Heart left ventricle (tissue), 16 donors: ENCODE measurements at regions not wholly inside any gene's neighbourhood (a gene's known extent, or its start where the extent isn't known, plus 50 kb on each side); places are given as distances from the start of the nearest gene placed in this dataset.

Source experiments
- ATAC-seq, 4 donors: fragments of 200-7000 bp; cut with Tn5 transposase; one replicate each; pipeline ENCODE4 v1.9.1; 2020 to 2022; ENCODE audit warnings: moderate library complexity in 4 of 4, mild to moderate bottlenecking in 3 of 4, moderate number of reproducible peaks in 1 of 4
- DNase-seq, 5 donors: peaks; one replicate each; pipeline ENCODE4 v3.0.0-alpha.2; 2020
- H3K27ac ChIP-seq, 12 donors: fragments of 200-600 bp; sonication (generic) in 4 of 12; one replicate each; pipeline versions ENCODE4 v1.5.0 to v1.8.0; 2016 to 2022; ENCODE audit warnings: mild to moderate bottlenecking in 2 of 12
- H3K27me3 ChIP-seq, 9 donors: fragments of 200-600 bp; sonication (generic) in 2 of 9; one replicate each; pipeline versions ENCODE4 v1.5.1 to v1.8.0; 2016 to 2022; ENCODE audit warnings: mild to moderate bottlenecking in 3 of 9
- H3K36me3 ChIP-seq, 9 donors: fragments of 200-600 bp; sonication (generic) in 2 of 9; one replicate each; pipeline versions ENCODE4 v1.5.0 to v1.8.0; 2018 to 2022; ENCODE audit warnings: mild to moderate bottlenecking in 2 of 9
- H3K4me1 ChIP-seq, 12 donors: fragments of 200-600 bp; sonication (generic) in 4 of 12; one replicate each; pipeline versions ENCODE4 v1.5.0 to v1.8.0; 2016 to 2022; ENCODE audit warnings: mild to moderate bottlenecking in 3 of 12
- H3K4me3 ChIP-seq, 12 donors: fragments of 200-600 bp; sonication (generic) in 4 of 12; one replicate each; pipeline versions ENCODE4 v1.5.0 to v1.8.0; 2017 to 2022; ENCODE audit warnings: mild to moderate bottlenecking in 9 of 12, moderate library complexity in 4 of 12
- H3K9me3 ChIP-seq, 12 donors: fragments of 200-600 bp; sonication (generic) in 4 of 12; one replicate each; pipeline versions ENCODE4 v1.5.0 to v1.8.0; 2016 to 2022; ENCODE audit warnings: mild to moderate bottlenecking in 1 of 12
- CTCF ChIP-seq, 12 donors: fragments of 200-600 bp; sonication (generic) in 4 of 12; IDR thresholded peaks; one replicate each; pipeline versions ENCODE4 v1.5.0 to v1.8.0; 2018 to 2022; ENCODE audit warnings: antibody characterized with exemption in 12 of 12, mild to moderate bottlenecking in 5 of 12
- POLR2A ChIP-seq, 2 donors: fragments of 450-650 bp; IDR thresholded peaks; one replicate each; pipeline ENCODE4 v1.6.1; 2017; ENCODE audit warnings: antibody characterized with exemption in 2 of 2, mild to moderate bottlenecking in 2 of 2, moderate library complexity in 2 of 2
- whole genome bisulfite sequencing, 4 donors: extraction: QIAGEN DNeasy Blood & Tissue Kit in 2 of 4; methylation state at CpG; one replicate each; pipeline versions ENCODE4 v1.1.5 to v1.1.7; 2013 to 2018; 5-methylcytosine and 5-hydroxymethylcytosine counted together
- intact Hi-C, 10 donors: fragments of 100-400 bp; cut with DNase I; formaldehyde crosslinking; loops; one replicate each; pipeline versions ENCODE4 v1.11.1 to v1.14.2; 2022
- donor health status: ischemic (EF 13 %, LVEDD 7.1; RV severe dilation, severe dysfunction).
- donor health status: healthy with polysubstance abuse.
- donor health status: DM: no; HTN: yes; CAD: no.
- donor health status: DM: no; HTN: no; CAD: no.
- donor health status: ischemic (EF 25% LVEDD 6.9; RV normal size, moderate dysfunction).
- donor health status: ischemic (EF 25% LVEDD 5.7; RV mildly dilated, moderate dysfunction).
- donor health status: healthy.
- donor health status: DM: yes; HTN: yes; CAD: no.
- donor health status: ischemic (EF 35%, LVEDD 5.7; RV mildly dilated, moderate dysfunction).
- donor health status: nonischemic (EF 11% LVEDD 7.7; RV severe dilation, severe dysfunction).
- donor health status: DM: yes; HTN: yes; CAD: no.
- donor health status: PGD.
- donor health status: ischemic (EF 29% LVEDD 5.4; RV normal size, mild dysfunction).
- donor health status: nonischemic (EF 23%, LVEDD 6.1; RV moderate dilation, normal function).

DNA sequence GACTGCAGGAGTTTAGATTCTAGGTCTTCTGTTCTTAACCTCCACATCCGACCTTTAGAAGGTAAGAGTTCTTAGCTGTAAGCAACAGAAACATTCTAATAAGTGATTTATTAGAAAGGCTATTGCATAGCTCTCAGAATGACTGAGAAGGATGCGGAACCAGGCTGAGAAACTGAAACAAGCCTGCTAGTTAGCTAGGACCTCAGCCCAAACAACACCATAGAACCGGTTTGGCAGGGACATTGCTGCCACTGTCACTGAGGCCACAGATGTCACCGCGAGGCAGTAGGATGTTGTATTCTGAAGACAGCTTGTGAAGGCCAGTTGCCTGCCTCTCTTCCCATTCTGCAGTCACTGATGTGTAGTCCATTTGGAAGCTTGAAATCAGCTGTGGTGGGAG lies 160.0 kb upstream of the ARX start:
- intact Hi-C loops, result no loop called here
- no peak overlapping the region for H3K4me3 ChIP-seq
- H3K9me3 ChIP-seq, result no peaks in the 10 kb centered on the region
- no peaks in the 10 kb centered on the region for H3K36me3 ChIP-seq
- no peak for DNase-seq
- ATAC-seq, result no peak
- H3K27me3 ChIP-seq, result peaks cover 0 to 35% (median 0%) of the 10 kb centered on the region in 9 donors
- no peak for TF ChIP-seq CTCF (IDR thresholded peaks at IDR 0.05)
- TF ChIP-seq POLR2A (IDR thresholded peaks at IDR 0.05), result no peak
- WGBS, 4 donors, result 78 to 84% (median 80%) methylated on average over 5 of the region's 5 CpGs
- H3K27ac ChIP-seq, result no peak overlapping the region
- H3K4me1 ChIP-seq, result no peaks in the 10 kb centered on the region

DNA sequence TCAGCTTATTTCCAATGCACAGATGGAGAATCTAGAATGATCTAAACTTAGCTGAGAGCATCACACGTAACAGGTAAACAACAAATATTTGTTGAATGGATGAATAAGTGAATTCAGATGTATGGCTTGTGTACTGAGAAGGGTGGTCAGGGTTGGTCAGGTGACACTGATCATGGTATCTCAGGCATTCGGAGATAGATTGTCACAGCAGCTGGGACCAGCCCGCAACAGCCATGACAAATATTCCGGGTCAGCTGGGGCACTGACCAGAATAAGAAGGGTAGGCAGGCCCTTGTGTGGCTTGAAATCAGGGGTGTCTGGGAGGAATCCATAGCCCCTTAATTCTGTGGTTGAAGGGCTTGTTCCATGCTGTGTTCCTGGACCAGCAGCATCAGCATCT lies 159.4 kb upstream of the ARX start:
- Histone ChIP-seq H3K36me3 (no peaks in the 10 kb centered on the region), H3K4me3 (no peak overlapping the region), H3K27me3 (peaks cover 0 to 35% (median 0%) of the 10 kb centered on the region in 9 donors), H3K9me3 (no peaks in the 10 kb centered on the region), H3K4me1 (no peaks in the 10 kb centered on the region), H3K27ac (no peak overlapping the region)
- intact Hi-C loops, result no loop called here
- ATAC-seq, result no peak
- TF ChIP-seq CTCF (IDR thresholded peaks at IDR 0.05) (no peak), POLR2A (IDR thresholded peaks at IDR 0.05) (no peak)
- DNase-seq, result no peak
- WGBS, 4 donors, result 67 to 76% (median 70%) methylated on average over 4 of the region's 4 CpGs

- no peaks in the 10 kb centered on the region for H3K36me3 ChIP-seq
- WGBS, 4 donors, result 57 to 83% (median 75%) methylated on average over 4 of the region's 4 CpGs
- TF ChIP-seq CTCF (IDR thresholded peaks at IDR 0.05) (no peak), POLR2A (IDR thresholded peaks at IDR 0.05) (no peak)
- H3K9me3 ChIP-seq, result no peaks in the 10 kb centered on the region
- H3K4me1 ChIP-seq, result no peaks in the 10 kb centered on the region
- DNase-seq, result no peak
- intact Hi-C loops, result no loop called here
- H3K27me3 ChIP-seq, result peaks cover 0 to 40% (median 0%) of the 10 kb centered on the region in 9 donors
- no peak overlapping the region for H3K4me3 ChIP-seq
- ATAC-seq, result no peak
- H3K27ac ChIP-seq, result no peak overlapping the region
Measured at GRCh38 chrX:25166546-25166945, 150.8 kb upstream of the ARX start.

GRCh38 chrX:25166145-25166544 lies 150.4 kb upstream of the ARX start:
- WGBS, 4 donors, result 37 to 54% (median 49%) methylated on average over 4 of the region's 4 CpGs
- no peak overlapping the region for H3K4me3 ChIP-seq
- DNase-seq (no peak), ATAC-seq (no peak)
- no peak for TF ChIP-seq POLR2A (IDR thresholded peaks at IDR 0.05)
- TF ChIP-seq CTCF (IDR thresholded peaks at IDR 0.05), result no peak
- H3K27me3 ChIP-seq, result peaks cover 0 to 42% (median 0%) of the 10 kb centered on the region in 9 donors
- intact Hi-C loops, result no loop called here
- H3K27ac ChIP-seq, result no peak overlapping the region
- H3K36me3 ChIP-seq, result no peaks in the 10 kb centered on the region
- no peaks in the 10 kb centered on the region for H3K9me3 ChIP-seq
- H3K4me1 ChIP-seq, result no peaks in the 10 kb centered on the region
